Heart left ventricle (tissue), 16 donors: ENCODE measurements at regions not wholly inside any gene's neighbourhood (a gene's known extent, or its start where the extent isn't known, plus 50 kb on each side); places are given as distances from the start of the nearest gene placed in this dataset.

Experiments used
- ATAC-seq, 4 donors: fragments of 200-7000 bp; cut with Tn5 transposase; one replicate each; pipeline ENCODE4 v1.9.1; 2020 to 2022; ENCODE audit warnings: moderate library complexity in 4 of 4, mild to moderate bottlenecking in 3 of 4, moderate number of reproducible peaks in 1 of 4
- DNase-seq, 5 donors: peaks; one replicate each; pipeline ENCODE4 v3.0.0-alpha.2; 2020
- H3K27ac ChIP-seq, 12 donors: fragments of 200-600 bp; sonication (generic) in 4 of 12; one replicate each; pipeline versions ENCODE4 v1.5.0 to v1.8.0; 2016 to 2022; ENCODE audit warnings: mild to moderate bottlenecking in 2 of 12
- H3K27me3 ChIP-seq, 9 donors: fragments of 200-600 bp; sonication (generic) in 2 of 9; one replicate each; pipeline versions ENCODE4 v1.5.1 to v1.8.0; 2016 to 2022; ENCODE audit warnings: mild to moderate bottlenecking in 3 of 9
- H3K36me3 ChIP-seq, 9 donors: fragments of 200-600 bp; sonication (generic) in 2 of 9; one replicate each; pipeline versions ENCODE4 v1.5.0 to v1.8.0; 2018 to 2022; ENCODE audit warnings: mild to moderate bottlenecking in 2 of 9
- H3K4me1 ChIP-seq, 12 donors: fragments of 200-600 bp; sonication (generic) in 4 of 12; one replicate each; pipeline versions ENCODE4 v1.5.0 to v1.8.0; 2016 to 2022; ENCODE audit warnings: mild to moderate bottlenecking in 3 of 12
- H3K4me3 ChIP-seq, 12 donors: fragments of 200-600 bp; sonication (generic) in 4 of 12; one replicate each; pipeline versions ENCODE4 v1.5.0 to v1.8.0; 2017 to 2022; ENCODE audit warnings: mild to moderate bottlenecking in 9 of 12, moderate library complexity in 4 of 12
- H3K9me3 ChIP-seq, 12 donors: fragments of 200-600 bp; sonication (generic) in 4 of 12; one replicate each; pipeline versions ENCODE4 v1.5.0 to v1.8.0; 2016 to 2022; ENCODE audit warnings: mild to moderate bottlenecking in 1 of 12
- CTCF ChIP-seq, 12 donors: fragments of 200-600 bp; sonication (generic) in 4 of 12; IDR thresholded peaks; one replicate each; pipeline versions ENCODE4 v1.5.0 to v1.8.0; 2018 to 2022; ENCODE audit warnings: antibody characterized with exemption in 12 of 12, mild to moderate bottlenecking in 5 of 12
- POLR2A ChIP-seq, 2 donors: fragments of 450-650 bp; IDR thresholded peaks; one replicate each; pipeline ENCODE4 v1.6.1; 2017; ENCODE audit warnings: antibody characterized with exemption in 2 of 2, mild to moderate bottlenecking in 2 of 2, moderate library complexity in 2 of 2
- WGBS, 4 donors: extraction: QIAGEN DNeasy Blood & Tissue Kit in 2 of 4; methylation state at CpG; one replicate each; pipeline versions ENCODE4 v1.1.5 to v1.1.7; 2013 to 2018; 5-methylcytosine and 5-hydroxymethylcytosine counted together
- intact Hi-C, 10 donors: fragments of 100-400 bp; cut with DNase I; formaldehyde crosslinking; loops; one replicate each; pipeline versions ENCODE4 v1.11.1 to v1.14.2; 2022
- donor health status: ischemic (EF 13 %, LVEDD 7.1; RV severe dilation, severe dysfunction).
- donor health status: healthy with polysubstance abuse.
- donor health status: DM: no; HTN: yes; CAD: no.
- donor health status: DM: no; HTN: no; CAD: no.
- donor health status: ischemic (EF 25% LVEDD 6.9; RV normal size, moderate dysfunction).
- donor health status: ischemic (EF 25% LVEDD 5.7; RV mildly dilated, moderate dysfunction).
- donor health status: healthy.
- donor health status: DM: yes; HTN: yes; CAD: no.
- donor health status: ischemic (EF 35%, LVEDD 5.7; RV mildly dilated, moderate dysfunction).
- donor health status: nonischemic (EF 11% LVEDD 7.7; RV severe dilation, severe dysfunction).
- donor health status: DM: yes; HTN: yes; CAD: no.
- donor health status: PGD.
- donor health status: ischemic (EF 29% LVEDD 5.4; RV normal size, mild dysfunction).
- donor health status: nonischemic (EF 23%, LVEDD 6.1; RV moderate dilation, normal function).

GRCh38 chr1:187516874-187517273 lies 688.1 kb downstream of the PLA2G4A start:
- WGBS, 4 donors: 89 to 96% (median 92%) methylated on average over 1 of the region's 1 CpG
- Histone ChIP-seq H3K36me3 (no peaks in the 10 kb centered on the region), H3K4me3 (no peak overlapping the region), H3K4me1 (no peaks in the 10 kb centered on the region), H3K27me3 (no peaks in the 10 kb centered on the region), H3K9me3 (peaks cover 0 to 5% (median 0%) of the 10 kb centered on the region in 12 donors), H3K27ac (no peak overlapping the region)
- TF ChIP-seq POLR2A (IDR thresholded peaks at IDR 0.05): no peak
- no peak for TF ChIP-seq CTCF (IDR thresholded peaks at IDR 0.05)
- intact Hi-C loops: no loop called here
- no peak for DNase-seq
- ATAC-seq: no peak

GRCh38 chr1:187517546-187517945 lies 688.8 kb downstream of the PLA2G4A start:
- DNase-seq (no peak), ATAC-seq (no peak)
- no peak overlapping the region for H3K27ac ChIP-seq
- intact Hi-C loops: no loop called here
- peaks cover 0 to 5% (median 0%) of the 10 kb centered on the region in 12 donors for H3K9me3 ChIP-seq
- no peaks in the 10 kb centered on the region for H3K4me1 ChIP-seq
- TF ChIP-seq CTCF (IDR thresholded peaks at IDR 0.05) (no peak), POLR2A (IDR thresholded peaks at IDR 0.05) (no peak)
- WGBS, 4 donors: 86 to 100% (median 96%) methylated on average over 1 of the region's 1 CpG
- no peak overlapping the region for H3K4me3 ChIP-seq
- no peaks in the 10 kb centered on the region for H3K27me3 ChIP-seq
- H3K36me3 ChIP-seq: no peaks in the 10 kb centered on the region

- no peak for ATAC-seq
- no peaks in the 10 kb centered on the region for H3K27me3 ChIP-seq
- no peak for DNase-seq
- no peak overlapping the region for H3K27ac ChIP-seq
- WGBS, 4 donors: 79 to 87% (median 83%) methylated on average over 3 of the region's 3 CpGs
- H3K4me1 ChIP-seq: no peaks in the 10 kb centered on the region
- H3K36me3 ChIP-seq: no peaks in the 10 kb centered on the region
- no peak overlapping the region for H3K4me3 ChIP-seq
- TF ChIP-seq CTCF (IDR thresholded peaks at IDR 0.05) (no peak), POLR2A (IDR thresholded peaks at IDR 0.05) (no peak)
- intact Hi-C loops: no loop called here
- no peaks in the 10 kb centered on the region for H3K9me3 ChIP-seq
Observed at GRCh38 chr1:187527346-187527745, 698.6 kb downstream of the PLA2G4A start.

GRCh38 chr1:187537936-187538335 lies 709.2 kb downstream of the PLA2G4A start:
- Histone ChIP-seq H3K9me3 (peaks cover 0 to 11% (median 0%) of the 10 kb centered on the region in 12 donors), H3K4me3 (no peak overlapping the region), H3K27me3 (no peaks in the 10 kb centered on the region), H3K36me3 (no peaks in the 10 kb centered on the region), H3K27ac (no peak overlapping the region), H3K4me1 (no peaks in the 10 kb centered on the region)
- ATAC-seq: no peak
- TF ChIP-seq CTCF (IDR thresholded peaks at IDR 0.05): no peak
- WGBS, 4 donors: 61 to 71% (median 64%) methylated on average over 4 of the region's 4 CpGs
- intact Hi-C loops: no loop called here
- DNase-seq: no peak
